ENCODE measurements at regions not wholly inside any gene's neighbourhood (a gene's known extent, or its start where the extent isn't known, plus 50 kb on each side); places are given as distances from the start of the nearest gene placed in this dataset.

DNA sequence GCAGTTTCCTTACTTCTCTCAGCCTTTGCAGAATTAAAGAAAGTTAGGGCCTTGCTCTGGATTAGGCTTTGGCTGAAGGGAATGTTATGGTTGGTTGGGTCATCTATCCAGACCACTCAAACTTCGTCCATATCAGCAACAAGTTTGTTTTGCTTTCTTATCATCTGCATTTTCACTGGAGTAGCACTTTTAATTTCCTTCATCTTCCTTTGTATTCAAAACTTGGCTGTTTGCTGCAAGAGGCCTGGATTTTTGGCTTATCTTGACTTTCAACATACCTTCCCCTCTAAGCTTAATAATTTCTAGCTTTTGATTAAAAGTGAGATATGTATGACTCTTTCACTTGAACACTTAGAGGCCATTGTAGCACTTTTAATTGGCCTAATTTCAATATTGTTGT is 126.7 kb upstream of the CENPE start:
- DNase-seq (ENCODE audit: low read depth), result no peak
- H3K4me3 ChIP-seq (ENCODE audit: low read depth, low read length), result no peak overlapping the region

GRCh38 chr4:103318327-103318726 is 120.2 kb upstream of the CENPE start:
- no peak overlapping the region for H3K4me3 ChIP-seq (ENCODE audit: low read depth, low read length)
- TF ChIP-seq, protein P1, sequence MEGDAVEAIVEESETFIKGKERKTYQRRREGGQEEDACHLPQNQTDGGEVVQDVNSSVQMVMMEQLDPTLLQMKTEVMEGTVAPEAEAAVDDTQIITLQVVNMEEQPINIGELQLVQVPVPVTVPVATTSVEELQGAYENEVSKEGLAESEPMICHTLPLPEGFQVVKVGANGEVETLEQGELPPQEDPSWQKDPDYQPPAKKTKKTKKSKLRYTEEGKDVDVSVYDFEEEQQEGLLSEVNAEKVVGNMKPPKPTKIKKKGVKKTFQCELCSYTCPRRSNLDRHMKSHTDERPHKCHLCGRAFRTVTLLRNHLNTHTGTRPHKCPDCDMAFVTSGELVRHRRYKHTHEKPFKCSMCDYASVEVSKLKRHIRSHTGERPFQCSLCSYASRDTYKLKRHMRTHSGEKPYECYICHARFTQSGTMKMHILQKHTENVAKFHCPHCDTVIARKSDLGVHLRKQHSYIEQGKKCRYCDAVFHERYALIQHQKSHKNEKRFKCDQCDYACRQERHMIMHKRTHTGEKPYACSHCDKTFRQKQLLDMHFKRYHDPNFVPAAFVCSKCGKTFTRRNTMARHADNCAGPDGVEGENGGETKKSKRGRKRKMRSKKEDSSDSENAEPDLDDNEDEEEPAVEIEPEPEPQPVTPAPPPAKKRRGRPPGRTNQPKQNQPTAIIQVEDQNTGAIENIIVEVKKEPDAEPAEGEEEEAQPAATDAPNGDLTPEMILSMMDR (conservative IDR thresholded peaks at IDR 0.05; ENCODE audit: low read depth, low read length), result no peak
- no peak for DNase-seq (ENCODE audit: low read depth)

More for the DNA sequence above, 126.7 kb upstream of the CENPE start:
- TF ChIP-seq, protein P1 (conservative IDR thresholded peaks at IDR 0.05; ENCODE audit: low read depth, low read length), result no peak

- TF ChIP-seq, protein P1 (conservative IDR thresholded peaks at IDR 0.05; ENCODE audit: low read depth, low read length), result no peak
- DNase-seq (ENCODE audit: low read depth), result no peak
- H3K4me3 ChIP-seq (ENCODE audit: low read depth, low read length), result no peak overlapping the region
Measured at GRCh38 chr4:103308248-103308561, 110.1 kb upstream of the CENPE start.

GRCh38 chr4:103307453-103308247 is 109.5 kb upstream of the CENPE start:
- DNase-seq (ENCODE audit: low read depth), result no peak
- H3K4me3 ChIP-seq (ENCODE audit: low read depth, low read length), result no peak overlapping the region
- TF ChIP-seq, protein P1 (conservative IDR thresholded peaks at IDR 0.05; ENCODE audit: low read depth, low read length), result no peak

- DNase-seq (ENCODE audit: low read depth), result no peak
- H3K4me3 ChIP-seq (ENCODE audit: low read depth, low read length), result no peak overlapping the region
- TF ChIP-seq, protein P1 (conservative IDR thresholded peaks at IDR 0.05; ENCODE audit: low read depth, low read length), result no peak
Measured at GRCh38 chr4:103306870-103307375, 108.8 kb upstream of the CENPE start.

- TF ChIP-seq, protein P1 (conservative IDR thresholded peaks at IDR 0.05; ENCODE audit: low read depth, low read length), result no peak
- DNase-seq (ENCODE audit: low read depth), result no peak
- no peak overlapping the region for H3K4me3 ChIP-seq (ENCODE audit: low read depth, low read length)
Measured at GRCh38 chr4:103305355-103305754, 107.2 kb upstream of the CENPE start.

DNA sequence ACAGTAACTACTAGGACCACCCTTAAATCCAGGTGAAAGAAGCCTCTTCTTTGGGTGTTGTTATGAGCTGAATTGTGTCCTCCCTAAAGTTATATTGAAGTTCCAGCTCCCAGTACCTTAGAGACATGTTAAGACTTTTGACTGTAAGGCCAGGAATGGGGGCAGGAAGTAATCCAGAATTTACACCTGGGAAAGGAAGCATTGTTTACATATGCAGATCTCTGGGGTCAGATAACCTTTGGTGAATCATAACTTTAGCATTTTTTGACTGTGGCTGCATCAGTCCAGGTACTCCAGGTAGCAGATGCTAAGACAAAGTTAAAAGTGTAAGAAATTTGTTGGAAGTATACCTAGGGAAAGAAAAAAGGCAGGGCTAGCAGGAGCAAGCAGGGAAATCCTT is 104.9 kb upstream of the CENPE start:
- no peak for DNase-seq (ENCODE audit: low read depth)
- TF ChIP-seq, protein P1 (conservative IDR thresholded peaks at IDR 0.05; ENCODE audit: low read depth, low read length), result no peak

More for the DNA sequence above, 104.9 kb upstream of the CENPE start:
- no peak overlapping the region for H3K4me3 ChIP-seq (ENCODE audit: low read depth, low read length)

Measured in epithelial cell of proximal tubule (primary cell).